ENCODE measurements at regions not wholly inside any gene's neighbourhood (a gene's known extent, or its start where the extent isn't known, plus 50 kb on each side); places are given as distances from the start of the nearest gene placed in this dataset.
"Not testable (repeated sequence)": the region's sequence is repeated elsewhere in the genome, so short reads cannot be mapped to it uniquely, and the experiment has no call there.

GRCh38 chr13:33415822-33416221, 130.3 kb upstream of the STARD13 start:
- no peak for DNase-seq (ENCODE audit: low read depth)

DNA sequence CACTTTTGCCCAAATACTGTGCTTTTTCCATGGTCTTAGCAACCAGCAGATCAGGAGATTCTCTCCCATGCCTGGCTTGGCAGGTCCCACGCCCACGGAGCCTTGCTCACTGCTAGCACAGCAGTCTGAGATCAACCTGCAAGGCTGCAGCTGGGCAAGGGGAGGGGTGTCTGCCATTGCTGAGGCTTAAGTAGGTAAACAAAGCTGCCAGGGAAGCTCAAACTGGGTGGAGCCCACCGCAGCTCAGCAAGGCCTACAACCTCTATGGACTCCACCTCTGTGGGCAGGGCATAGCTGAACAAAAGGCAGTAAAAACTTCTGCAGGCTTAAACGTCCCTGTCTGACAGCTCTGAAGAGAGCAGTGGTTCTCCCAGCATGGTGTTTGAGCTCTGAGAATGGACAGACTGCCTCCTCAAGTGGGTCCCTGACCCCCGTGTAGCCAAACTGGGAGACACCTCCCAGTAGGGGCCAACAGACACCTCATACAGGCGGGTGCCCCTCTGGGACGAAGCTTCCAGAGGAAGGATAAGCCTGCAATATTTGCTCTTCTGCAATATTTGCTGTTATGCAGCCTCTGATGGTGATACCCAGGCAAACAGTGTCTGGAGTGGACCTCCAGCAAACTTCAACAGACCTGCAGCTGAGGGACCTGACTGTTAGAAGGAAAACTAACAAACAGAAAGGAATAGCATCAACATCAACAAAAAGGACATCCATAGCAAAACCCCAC, 132.8 kb upstream of the STARD13 start:
- DNase-seq (ENCODE audit: low read depth) = not testable (repeated sequence)

DNA sequence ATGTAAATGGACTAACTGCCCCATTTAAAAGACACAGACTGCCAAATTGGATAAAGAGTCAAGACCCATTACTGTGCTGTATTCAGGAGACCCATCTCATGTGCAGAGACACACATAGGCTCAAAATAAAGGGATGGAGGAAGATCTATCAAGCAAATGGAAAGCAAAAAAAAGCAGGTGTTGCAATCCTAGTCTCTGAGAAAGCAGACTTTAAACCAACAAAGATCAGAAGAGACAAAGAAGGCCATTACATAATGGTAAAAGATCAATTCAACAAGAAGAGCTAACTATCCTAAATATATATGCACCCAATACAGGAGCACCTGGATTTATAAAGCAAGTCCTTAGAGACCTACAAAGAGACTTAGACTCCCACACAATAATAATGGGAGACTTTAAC, 134.6 kb upstream of the STARD13 start:
- not testable (repeated sequence) for DNase-seq (ENCODE audit: low read depth)

GRCh38 chr13:33426131-33426530, 140.6 kb upstream of the STARD13 start:
- DNase-seq (ENCODE audit: low read depth) = no peak

- no peak for DNase-seq (ENCODE audit: low read depth)
Observed at GRCh38 chr13:33433316-33433715, 147.8 kb upstream of the STARD13 start.

DNA sequence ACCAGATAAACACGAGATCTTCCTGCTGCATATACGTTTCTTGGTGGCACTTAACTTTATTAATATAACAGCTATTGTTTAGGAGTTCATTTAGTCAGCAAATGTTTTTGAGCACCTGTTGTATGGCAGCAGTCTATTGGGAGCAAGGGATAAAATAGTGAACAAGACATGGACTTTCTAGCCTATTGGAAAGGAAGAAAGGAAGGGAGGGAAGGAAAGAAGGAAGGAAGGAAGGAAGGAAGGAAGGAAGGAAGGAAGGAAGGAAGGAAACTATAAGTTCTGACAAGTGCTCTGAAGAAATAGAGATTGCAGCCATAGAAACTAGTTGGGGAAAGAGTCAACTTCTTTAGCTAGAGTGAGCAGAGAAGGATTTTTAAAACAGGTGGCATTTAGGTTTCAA, 149.1 kb upstream of the STARD13 start:
- no peak for DNase-seq (ENCODE audit: low read depth)

DNA sequence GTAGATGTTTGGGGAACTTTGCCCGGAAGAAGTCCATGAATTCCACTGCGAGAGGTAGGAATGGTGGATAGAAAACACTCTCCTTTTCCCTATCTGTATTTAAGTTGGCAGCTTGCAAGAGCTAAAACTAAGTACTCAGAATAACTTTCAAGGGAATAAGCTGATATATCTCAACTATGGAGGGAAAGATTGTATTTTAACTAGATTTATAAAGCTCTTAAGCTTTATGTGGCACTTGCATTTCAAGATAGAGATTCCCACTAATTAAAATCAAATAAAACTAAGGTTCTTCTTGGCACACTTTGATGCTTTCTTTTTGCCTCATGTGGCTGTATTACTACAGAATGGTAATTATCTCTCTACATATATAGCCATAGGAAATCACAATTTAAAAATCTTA, 149.7 kb upstream of the STARD13 start:
- no peak for DNase-seq (ENCODE audit: low read depth)

GRCh38 chr13:33438918-33439317, 153.4 kb upstream of the STARD13 start:
- no peak for DNase-seq (ENCODE audit: low read depth)

DNA sequence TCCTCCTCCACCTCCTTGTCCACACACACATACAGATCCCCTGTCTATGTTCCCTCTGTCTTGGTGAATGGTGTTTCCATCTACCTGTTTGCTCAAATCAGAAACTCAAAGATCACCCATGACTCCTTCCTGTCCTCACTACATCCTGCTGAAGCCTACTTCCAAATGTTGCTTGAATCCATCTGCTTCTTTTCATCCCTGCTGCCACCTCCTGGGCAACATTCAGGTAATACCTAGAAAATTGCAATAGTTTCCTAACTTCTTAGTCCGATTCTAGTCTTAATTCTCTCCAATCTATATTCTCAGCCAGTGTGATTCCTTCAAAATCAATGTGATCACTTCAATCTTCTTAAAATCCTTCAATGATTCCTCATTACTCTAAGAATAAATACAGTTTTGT, 155.5 kb upstream of the STARD13 start:
- no peak for DNase-seq (ENCODE audit: low read depth)

- DNase-seq (ENCODE audit: low read depth) = no peak
Observed at GRCh38 chr13:33445024-33445423, 159.5 kb upstream of the STARD13 start.

- no peak for DNase-seq (ENCODE audit: low read depth)
Observed at GRCh38 chr13:33445476-33445875, 159.9 kb upstream of the STARD13 start.

GRCh38 chr13:33446821-33447725, 161.5 kb upstream of the STARD13 start:
- no peak for DNase-seq (ENCODE audit: low read depth)

- DNase-seq (ENCODE audit: low read depth) = no peak
Observed at GRCh38 chr13:33448889-33449288, 163.3 kb upstream of the STARD13 start.

- no peak for DNase-seq (ENCODE audit: low read depth)
Observed at GRCh38 chr13:33450956-33451709, 165.6 kb upstream of the STARD13 start.

DNA sequence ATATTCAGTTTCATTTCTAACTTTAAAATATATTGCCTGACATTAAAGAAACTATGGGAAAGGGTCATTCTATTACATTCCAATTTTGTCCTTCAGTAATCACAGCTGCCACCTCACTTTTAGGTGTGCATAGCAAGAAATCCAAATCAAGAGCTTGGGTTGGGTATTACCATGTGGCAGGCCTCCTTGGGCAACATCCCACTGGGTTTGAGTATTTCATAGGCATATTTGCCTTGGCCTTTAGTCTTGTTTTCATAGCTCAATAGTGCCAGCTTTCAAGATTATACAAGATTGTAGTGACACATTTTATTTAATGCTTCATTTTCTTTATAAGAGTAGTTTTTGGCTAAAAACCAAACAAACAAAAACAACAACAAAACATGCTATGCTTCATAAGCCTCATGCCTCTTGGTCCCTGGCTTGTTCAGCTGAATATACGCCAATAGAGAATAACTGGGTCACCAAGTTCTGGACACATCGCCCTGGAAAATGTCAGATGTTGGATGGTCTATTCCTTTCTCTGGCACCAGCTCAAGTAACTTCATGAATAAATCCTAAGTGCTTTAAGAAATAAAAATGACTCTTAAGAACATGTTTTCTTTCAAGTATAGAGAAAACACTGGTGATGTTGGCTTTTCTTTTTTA, 167.4 kb upstream of the STARD13 start:
- no peak for DNase-seq (ENCODE audit: low read depth)

DNA sequence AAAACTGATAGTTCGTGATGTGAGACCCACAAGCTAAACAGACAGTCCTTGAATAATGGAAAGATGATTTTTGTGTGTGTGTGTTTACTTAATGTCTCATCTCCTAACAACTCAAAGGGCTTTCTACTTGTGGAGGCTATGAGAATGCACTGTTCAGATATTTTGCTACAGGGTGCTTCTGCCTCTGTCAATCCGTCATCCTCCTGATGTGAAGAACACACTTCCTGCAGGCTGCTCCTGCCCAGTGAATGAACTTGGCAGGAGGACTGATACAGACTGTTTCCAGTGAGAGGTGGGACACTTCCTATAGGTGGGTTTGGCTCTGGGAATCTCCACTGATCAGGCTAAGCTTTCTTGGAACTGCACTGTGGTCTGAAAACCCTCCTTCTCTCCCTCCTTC, 168.4 kb upstream of the STARD13 start:
- no peak for DNase-seq (ENCODE audit: low read depth)

GRCh38 chr13:33454844-33455705, 169.5 kb upstream of the STARD13 start:
- no peak for DNase-seq (ENCODE audit: low read depth)

DNA sequence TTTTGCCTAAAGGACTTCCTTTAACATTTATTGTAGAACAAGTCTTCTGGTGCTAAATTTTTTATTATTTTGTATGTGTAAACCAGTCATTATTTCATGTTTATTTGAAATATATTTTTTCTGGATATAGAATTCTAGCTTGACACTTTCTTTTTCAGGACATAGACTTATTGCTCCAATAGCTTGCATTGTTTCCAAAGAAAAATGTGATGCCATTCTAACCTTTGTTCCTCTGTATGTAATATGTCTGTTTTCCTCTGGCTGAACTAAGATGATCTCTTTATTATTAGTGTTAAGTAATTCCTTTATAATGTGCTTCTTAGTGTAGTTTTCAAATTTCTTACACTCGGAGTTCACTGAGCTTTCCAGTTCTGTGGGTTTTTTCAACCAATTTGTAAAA, 174.1 kb upstream of the STARD13 start:
- no peak for DNase-seq (ENCODE audit: low read depth)

DNA sequence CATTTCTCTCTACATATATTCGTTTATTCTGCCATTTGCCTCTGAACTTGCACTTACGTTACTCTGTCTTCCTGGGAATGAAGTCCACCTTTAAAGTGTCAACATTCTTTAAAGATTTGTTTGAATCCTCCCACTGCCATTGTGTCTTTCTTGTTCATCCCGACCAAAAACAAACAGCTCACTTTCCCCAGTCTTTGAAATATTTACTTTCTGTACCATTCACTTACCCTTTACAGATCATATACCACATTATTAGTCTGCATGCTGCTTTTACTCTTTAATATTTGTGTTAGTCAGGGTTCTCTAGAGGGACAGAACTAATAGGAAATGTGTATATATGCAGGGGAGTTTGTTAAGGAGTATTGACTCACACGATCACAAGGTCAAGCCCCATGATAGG, 176.6 kb upstream of the STARD13 start:
- DNase-seq (ENCODE audit: low read depth) = no peak

GRCh38 chr13:33464345-33464744, 178.8 kb upstream of the STARD13 start:
- DNase-seq (ENCODE audit: low read depth) = no peak

DNA sequence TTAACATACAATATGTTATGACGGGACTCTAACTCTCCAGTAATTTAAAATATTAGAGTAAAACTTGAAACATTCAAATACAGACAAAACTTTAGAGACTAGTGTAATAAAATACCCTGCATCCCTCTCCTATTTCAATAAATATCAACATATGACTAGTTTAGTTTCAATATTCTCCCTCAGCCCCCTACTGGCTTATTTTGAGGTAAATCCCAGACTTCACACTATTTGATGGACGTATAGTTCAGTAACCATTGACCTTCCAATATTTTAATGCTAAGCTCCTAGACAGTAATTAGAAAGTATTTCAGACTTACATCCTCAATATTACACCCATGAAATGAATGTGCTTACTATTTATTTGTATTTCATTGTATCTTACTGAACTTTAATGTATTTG, 180.7 kb upstream of the STARD13 start:
- DNase-seq (ENCODE audit: low read depth) = no peak

Data from activated T-cell treated with anti-CD3 and anti-CD28 coated beads for 24 hours (primary cell).